HG03196 (cell line): ENCODE measurements at regions not wholly inside any gene's neighbourhood (a gene's known extent, or its start where the extent isn't known, plus 50 kb on each side); places are given as distances from the start of the nearest gene placed in this dataset.

Experiments
- ATAC-seq: cut with Tn5 transposase; IDR thresholded peaks from one replicate; pipeline ENCODE4 v1.9.1; 2021; ENCODE audit not compliant: unreplicated experiment

DNA sequence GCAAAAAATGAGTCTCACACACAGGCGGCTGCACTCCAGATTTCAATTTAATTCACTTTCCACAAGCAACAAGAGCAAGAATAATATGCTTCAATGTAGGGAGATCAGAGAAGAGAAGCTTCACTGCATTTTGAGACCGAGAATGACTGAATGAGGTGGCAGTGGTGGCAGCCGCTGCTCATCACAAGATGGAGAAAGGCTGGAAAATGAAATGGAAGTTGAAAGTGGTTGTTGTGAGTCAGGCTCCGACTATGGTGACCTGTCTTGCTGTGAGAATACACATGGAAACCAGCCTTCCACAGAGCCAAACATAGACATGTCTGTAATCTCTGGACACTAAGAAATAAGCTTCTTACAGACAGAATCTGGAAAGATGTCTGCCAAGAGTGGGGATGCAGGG lies 499.6 kb upstream of the LRRN3 start:
- ATAC-seq: no peak

DNA sequence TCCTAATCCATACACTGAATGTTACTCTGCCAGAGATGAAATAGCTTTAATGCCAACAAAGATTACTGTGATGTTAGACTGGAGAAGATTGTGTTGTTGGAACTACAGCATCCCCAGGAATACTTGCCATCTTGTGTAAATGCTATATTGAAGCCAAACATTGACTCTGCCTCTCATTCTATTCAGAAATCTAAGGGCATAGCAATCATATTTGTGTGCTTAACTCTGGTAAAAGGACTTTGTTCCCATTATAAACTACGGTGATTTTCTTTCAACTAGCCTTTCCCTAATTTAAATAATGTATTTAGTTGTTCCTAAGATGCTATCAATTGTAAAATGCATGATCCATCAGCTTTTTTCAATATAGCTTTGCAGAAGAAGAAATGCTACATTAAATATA lies 498.4 kb upstream of the LRRN3 start:
- no peak for ATAC-seq

DNA sequence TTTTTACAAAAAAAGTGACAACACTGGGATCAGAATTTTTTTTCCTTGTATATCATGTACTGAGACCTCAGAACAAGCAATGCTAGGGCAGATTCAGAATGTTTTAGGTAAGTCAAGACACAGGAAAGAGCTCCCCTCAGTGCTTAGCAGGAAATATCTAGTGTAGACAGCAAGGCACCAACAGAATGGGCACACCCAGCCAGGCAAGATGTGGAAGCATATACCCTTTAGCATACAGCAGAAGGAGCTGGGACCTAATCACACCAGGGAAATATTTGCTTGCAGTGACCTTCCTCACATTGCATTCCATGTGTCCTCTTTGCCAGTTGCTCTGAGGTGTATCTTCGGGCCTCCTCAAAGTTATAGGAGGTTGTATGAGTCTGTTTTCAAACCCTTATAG lies 497.6 kb upstream of the LRRN3 start:
- ATAC-seq: no peak

DNA sequence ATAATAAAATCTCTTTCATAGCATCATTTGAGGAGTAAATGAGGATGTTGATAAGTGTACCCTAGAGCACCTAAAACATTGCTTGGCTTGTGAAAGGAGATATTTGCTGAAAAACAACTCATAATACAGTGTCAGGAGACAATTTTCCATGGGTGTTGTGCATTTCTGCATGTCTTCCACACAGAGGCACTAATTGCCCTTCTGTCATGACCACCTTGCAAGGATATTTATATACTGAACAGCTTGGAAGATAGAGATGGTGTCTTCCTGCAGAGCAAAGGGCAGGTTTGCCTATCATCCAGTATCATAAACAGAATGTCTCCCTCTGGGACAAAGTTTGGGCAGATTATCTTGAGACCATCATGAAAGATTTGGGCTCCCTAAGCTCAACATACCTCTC lies 495.2 kb upstream of the LRRN3 start:
- ATAC-seq: no peak

DNA sequence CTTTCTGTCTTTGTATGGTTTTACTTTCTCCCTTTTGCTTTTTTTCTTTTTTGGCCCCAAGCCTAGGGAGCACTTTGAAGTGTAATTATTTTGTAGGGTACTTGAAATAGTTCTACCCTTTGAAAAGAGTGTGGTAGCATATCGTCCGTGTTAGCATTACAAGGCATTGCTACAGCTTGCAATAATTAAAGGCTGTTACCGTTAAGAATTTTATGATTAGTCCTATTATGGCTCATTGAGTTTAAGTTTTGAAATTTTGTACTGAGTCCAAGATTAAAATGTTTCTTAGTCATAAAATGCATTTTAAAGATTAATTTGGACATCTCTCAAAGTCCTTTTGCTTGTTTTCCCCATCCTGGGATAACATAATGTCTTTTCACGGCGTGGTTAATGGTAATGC lies 490.0 kb upstream of the LRRN3 start:
- ATAC-seq: no peak

DNA sequence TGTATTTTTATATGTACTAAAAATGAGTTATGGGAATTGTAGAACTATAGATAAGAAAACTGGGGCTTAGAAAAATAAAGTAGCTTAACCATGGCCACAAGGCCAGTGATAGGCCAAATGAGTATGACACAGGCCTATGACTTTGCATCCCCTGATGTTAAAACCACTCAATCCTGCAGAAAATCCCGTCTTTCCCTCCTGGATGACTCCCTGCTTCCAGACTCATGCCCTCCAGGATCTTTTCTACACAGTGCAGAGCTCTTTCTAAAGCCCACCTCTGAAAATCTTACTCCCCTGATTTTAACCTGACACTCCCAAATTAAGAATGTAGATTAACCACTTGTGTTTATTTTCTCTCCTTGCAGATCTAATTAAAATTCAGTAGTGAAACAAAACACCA lies 489.2 kb upstream of the LRRN3 start:
- no peak for ATAC-seq

DNA sequence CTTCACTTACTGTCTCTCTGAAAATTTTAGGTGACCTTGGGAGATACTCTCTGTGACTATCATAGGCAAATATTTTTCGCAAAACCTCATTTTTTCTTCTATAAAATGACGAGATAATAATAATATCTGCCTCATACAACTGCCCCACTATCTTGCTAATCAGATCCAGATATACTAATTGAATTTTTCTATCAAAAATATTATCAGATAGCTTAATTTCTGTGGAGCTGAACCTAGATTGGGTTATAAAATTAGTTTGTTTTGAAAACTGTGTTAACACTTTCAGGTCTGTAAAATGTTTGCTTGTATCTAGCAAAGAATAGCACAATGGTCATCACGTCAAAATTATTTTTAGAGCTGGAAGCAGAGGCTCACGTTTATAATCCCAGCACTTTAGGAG lies 486.7 kb upstream of the LRRN3 start:
- no peak for ATAC-seq

DNA sequence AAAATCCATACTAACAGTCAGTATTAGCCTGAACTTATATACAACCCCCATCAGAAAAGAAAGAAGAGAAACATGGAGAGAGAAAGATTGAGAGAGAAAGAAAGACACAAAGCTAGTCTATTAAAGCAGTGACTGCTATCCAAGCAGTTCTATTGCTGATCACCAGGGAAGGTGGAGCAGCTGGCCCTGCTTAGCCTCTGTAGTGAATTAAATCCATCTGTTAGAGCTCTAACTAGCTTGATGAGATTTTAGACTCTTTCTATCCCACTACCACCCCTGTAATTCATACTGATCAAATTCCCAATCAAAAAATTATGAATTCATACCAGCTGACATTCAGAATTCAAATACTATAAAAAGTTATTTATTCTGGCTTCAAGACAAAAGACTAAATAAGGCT lies 486.0 kb upstream of the LRRN3 start:
- no peak for ATAC-seq

DNA sequence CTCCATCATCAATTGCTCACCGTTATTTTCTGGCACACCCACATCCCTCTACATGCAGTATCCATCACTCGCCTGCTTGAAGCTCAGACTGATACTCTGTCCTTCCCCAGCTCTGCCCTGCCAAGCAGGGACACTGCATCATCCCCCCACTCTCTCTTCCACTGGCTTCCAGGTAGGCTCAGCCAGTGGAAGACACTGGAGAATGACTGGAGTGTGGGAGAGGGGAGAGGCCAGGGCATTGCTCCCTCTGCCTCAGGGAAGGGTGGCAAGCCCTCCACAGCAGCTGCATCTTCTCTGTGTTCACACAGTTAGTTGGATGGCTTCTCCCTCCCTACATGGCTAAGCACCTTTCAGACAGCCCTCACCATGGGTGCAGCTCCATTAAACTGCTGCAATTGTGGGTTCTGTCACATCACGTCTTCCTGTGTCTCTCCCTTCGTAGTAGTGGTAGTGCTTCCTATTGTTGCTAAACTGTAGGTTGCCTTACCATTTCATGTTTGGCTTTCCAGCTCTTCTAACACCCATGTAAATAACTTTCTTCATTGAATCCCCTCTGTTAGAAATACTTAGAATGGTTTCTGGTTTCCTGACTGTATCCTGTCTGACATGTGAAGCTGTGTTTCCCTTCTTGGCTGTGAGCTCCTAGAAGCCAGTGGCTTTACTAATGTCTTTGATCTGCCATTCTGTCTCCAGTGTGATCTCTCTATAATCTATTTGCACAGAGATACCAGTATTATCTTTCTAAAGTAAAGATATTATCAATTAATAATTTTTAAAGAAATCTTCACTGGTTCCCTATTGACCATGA lies 483.7 kb upstream of the LRRN3 start:
- no peak for ATAC-seq

DNA sequence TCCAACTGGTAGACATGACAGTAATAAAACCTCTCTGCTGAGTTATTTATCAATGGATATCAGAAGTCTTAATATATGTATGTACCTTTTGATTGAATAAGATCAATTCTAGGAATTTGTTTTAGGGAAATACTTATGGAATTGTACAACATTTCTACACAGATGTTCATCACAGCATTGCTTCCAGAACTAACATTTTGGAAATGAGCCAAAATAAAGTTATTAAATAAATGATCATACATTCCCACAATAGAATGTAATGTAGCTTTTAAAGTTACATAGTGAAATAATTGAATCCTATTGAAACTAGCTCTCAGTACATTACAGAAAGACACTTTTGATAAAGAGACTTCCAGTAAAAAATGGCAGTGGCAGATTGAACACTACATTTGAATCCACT lies 481.6 kb upstream of the LRRN3 start:
- no peak for ATAC-seq

DNA sequence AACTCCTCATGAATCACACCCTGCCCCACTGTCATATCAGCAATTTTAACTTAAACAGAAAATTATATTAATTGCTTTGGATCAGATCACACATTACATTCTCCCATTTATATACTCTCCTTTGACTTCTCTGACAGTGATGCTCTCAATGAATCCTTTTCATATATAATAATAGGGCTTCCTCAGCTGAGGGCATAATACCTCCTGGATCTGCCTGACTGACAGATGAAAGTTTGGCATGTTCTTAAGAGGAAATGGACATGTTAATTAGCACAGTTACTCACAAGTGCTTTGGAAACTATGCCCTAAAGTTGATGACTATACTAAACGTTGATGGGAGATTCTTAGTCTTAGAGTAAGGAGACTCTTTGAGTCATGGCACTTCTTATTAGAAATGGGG lies 478.2 kb upstream of the LRRN3 start:
- ATAC-seq: no peak
